ENCODE measurements at regions not wholly inside any gene's neighbourhood (a gene's known extent, or its start where the extent isn't known, plus 50 kb on each side); places are given as distances from the start of the nearest gene placed in this dataset.

- H3K9me3 ChIP-seq = peaks cover 0 to 15% (median 5%) of the 10 kb centered on the region in 4 donors
- TF ChIP-seq POLR2AphosphoS5 (IDR thresholded peaks at IDR 0.05) (no peak), CTCF (IDR thresholded peaks at IDR 0.05) (no peak), EP300 (IDR thresholded peaks at IDR 0.05) (no peak), POLR2A (IDR thresholded peaks at IDR 0.05) (no peak)
- H3K4me3 ChIP-seq = no peak overlapping the region
- intact Hi-C loops (cut with DNase I; ENCODE audit: low total_unique reads) = no loop called here
- H3K27ac ChIP-seq = no peak overlapping the region
- peak in 1 of 2 donors; percentile 17 for DNase-seq
- H3K36me3 ChIP-seq = no peaks in the 10 kb centered on the region
- WGBS, 5 donors = 82 to 88% (median 84%) methylated on average over 7 to 8 of the region's 8 CpGs
- H3K27me3 ChIP-seq = no peaks in the 10 kb centered on the region
- peaks cover 0 to 15% (median 13%) of the 10 kb centered on the region in 4 donors for H3K4me1 ChIP-seq
Measured at GRCh38 chr9:93895535-93895934, 59.6 kb downstream of the BARX1 start.

GRCh38 chr9:93894691-93895079 lies 60.5 kb downstream of the BARX1 start:
- peaks cover 0 to 15% (median 5%) of the 10 kb centered on the region in 4 donors for H3K9me3 ChIP-seq
- DNase-seq = peak; percentile 12 to 21
- no peaks in the 10 kb centered on the region for H3K27me3 ChIP-seq
- intact Hi-C loops (cut with DNase I; ENCODE audit: low total_unique reads) = no loop called here
- 92 to 97% (median 95%) methylated on average over 6 of the region's 6 CpGs for WGBS, 5 donors
- no peaks in the 10 kb centered on the region for H3K36me3 ChIP-seq
- no peak overlapping the region for H3K4me3 ChIP-seq
- peak overlapping the region in 1 of 5 donors; percentile 72 for H3K27ac ChIP-seq
- H3K4me1 ChIP-seq = peaks cover 0 to 15% (median 13%) of the 10 kb centered on the region in 4 donors
- TF ChIP-seq POLR2AphosphoS5 (IDR thresholded peaks at IDR 0.05) = no peak
- TF ChIP-seq CTCF (IDR thresholded peaks at IDR 0.05) = no peak
- TF ChIP-seq POLR2A (IDR thresholded peaks at IDR 0.05) = no peak
- no peak for TF ChIP-seq EP300 (IDR thresholded peaks at IDR 0.05)

GRCh38 chr9:93893899-93894690 lies 61.1 kb downstream of the BARX1 start:
- Histone ChIP-seq H3K27me3 (no peaks in the 10 kb centered on the region), H3K4me1 (peaks cover 0 to 15% (median 13%) of the 10 kb centered on the region in 4 donors), H3K9me3 (peaks cover 0 to 15% (median 5%) of the 10 kb centered on the region in 4 donors), H3K27ac (peak overlapping the region in 2 of 5 donors; percentile 72), H3K36me3 (no peaks in the 10 kb centered on the region), H3K4me3 (no peak overlapping the region)
- TF ChIP-seq POLR2AphosphoS5 (IDR thresholded peaks at IDR 0.05) (peak in 2 of 3 donors; percentile 26 to 62), CTCF (IDR thresholded peaks at IDR 0.05) (no peak), EP300 (IDR thresholded peaks at IDR 0.05) (no peak), POLR2A (IDR thresholded peaks at IDR 0.05) (no peak)
- peak; percentile 67 to 90 for DNase-seq
- 28 to 51% (median 45%) methylated on average over 14 to 15 of the region's 15 CpGs for WGBS, 5 donors
- intact Hi-C loops (cut with DNase I; ENCODE audit: low total_unique reads) = no loop called here

GRCh38 chr9:93893194-93893593 lies 62.0 kb downstream of the BARX1 start:
- intact Hi-C loops (cut with DNase I; ENCODE audit: low total_unique reads) = no loop called here
- no peak for DNase-seq
- Histone ChIP-seq H3K9me3 (peaks cover 0 to 15% (median 5%) of the 10 kb centered on the region in 4 donors), H3K36me3 (no peaks in the 10 kb centered on the region), H3K4me3 (no peak overlapping the region), H3K4me1 (peaks cover 0 to 15% (median 13%) of the 10 kb centered on the region in 4 donors), H3K27me3 (no peaks in the 10 kb centered on the region), H3K27ac (no peak overlapping the region)
- TF ChIP-seq POLR2A (IDR thresholded peaks at IDR 0.05) = no peak
- TF ChIP-seq POLR2AphosphoS5 (IDR thresholded peaks at IDR 0.05) = no peak
- no peak for TF ChIP-seq EP300 (IDR thresholded peaks at IDR 0.05)
- no peak for TF ChIP-seq CTCF (IDR thresholded peaks at IDR 0.05)

Measured in stomach (tissue), 8 donors.